A549 (cell line): ENCODE measurements at regions not wholly inside any gene's neighbourhood (a gene's known extent, or its start where the extent isn't known, plus 50 kb on each side); places are given as distances from the start of the nearest gene placed in this dataset.

Experiments
- ATAC-seq, 2 experiments: fragments of 200-7000 bp in 1 of 2; fragments of >200 bp in 1 of 2; cut with Nextera tagmentation in 1 of 2; cut with Tn5 transposase in 1 of 2; 3 replicates each; pipeline versions ENCODE4 v1.8.0 to v1.9.1; 2018 to 2020; ENCODE audit warnings: mild to moderate bottlenecking in 1 of 2, moderate library complexity in 1 of 2
- CTCF ChIA-PET: fragments of 300-600 bp; sonication (Branson Sonifier 250); formaldehyde crosslinking; extraction: SDS; loops from one replicate; lab custom pipeline; 2021; ENCODE audit warnings: antibody characterized with exemption, inconsistent platforms; lab: Yijun Ruan, JAX
- POLR2A ChIA-PET: fragments of 350-600 bp; formaldehyde crosslinking; extraction: SDS; loops from one replicate; lab custom pipeline; 2021; ENCODE audit warnings: antibody characterized with exemption, inconsistent platforms; lab: Yijun Ruan, JAX
- DNase-seq, 2 experiments: peaks; one replicate each; pipeline versions ENCODE4 v3.0.0 to v3.0.0-alpha.2; 2011 to 2016; ENCODE audit warnings: low read depth in 1 of 2, low spot score in 1 of 2
- FAIRE-seq: peaks from 2 replicates; lab custom pipeline; 2011; peaks lifted over from hg19 to GRCh38; lab: Jason Lieb, UNC
- H3K27ac ChIP-seq, 2 experiments: fragments of >200 bp; sonication (Bioruptor Twin); formaldehyde crosslinking; 3 replicates each; pipeline ENCODE4 v1.5.1; 2016 to 2017
- H3K4me1 ChIP-seq: fragments of >200 bp; sonication (Bioruptor Twin); formaldehyde crosslinking; 3 replicates; pipeline ENCODE4 v1.6.1; 2016
- H3K4me2 ChIP-seq: fragments of >200 bp; sonication (Bioruptor Twin); formaldehyde crosslinking; 3 replicates; pipeline ENCODE4 v1.6.1; 2016
- H3K4me3 ChIP-seq: fragments of >200 bp; sonication (Bioruptor Twin); formaldehyde crosslinking; 3 replicates; pipeline ENCODE4 v1.5.1; 2016
- H3K9me3 ChIP-seq: fragments of >200 bp; sonication (Bioruptor Twin); formaldehyde crosslinking; 3 replicates; pipeline ENCODE4 v1.6.1; 2016
- BCL3 ChIP-seq: fragments of >200 bp; sonication (Bioruptor Twin); formaldehyde crosslinking; IDR thresholded peaks from 3 replicates; pipeline ENCODE4 v1.6.1; 2016
- CBX2 ChIP-seq: fragments of 200-600 bp; sonication (generic); IDR thresholded peaks from 2 replicates; pipeline ENCODE4 v1.6.1; 2016; ENCODE audit warnings: low read depth, mild to moderate bottlenecking, borderline replicate concordance
- CHD2 ChIP-seq: fragments of 150-350 bp; IDR thresholded peaks from 2 replicates; pipeline ENCODE4 v1.6.1; 2014; ENCODE audit warnings: low read length; ENCODE audit not compliant: partially characterized antibody
- EHF ChIP-seq: fragments of 250-450 bp; sonication (Bioruptor Pico); IDR thresholded peaks from 2 replicates; pipeline ENCODE4 v1.5.0; 2020; ENCODE audit warnings: mild to moderate bottlenecking
- EHMT2 ChIP-seq: fragments of 200-600 bp; sonication (generic); IDR thresholded peaks from 2 replicates; pipeline ENCODE4 v1.6.1; 2016; ENCODE audit warnings: antibody characterized with exemption, low read depth, mild to moderate bottlenecking, moderate library complexity
- ELK1 ChIP-seq: fragments of 150-350 bp; IDR thresholded peaks from 2 replicates; pipeline ENCODE4 v1.6.1; 2014; ENCODE audit warnings: low read depth, mild to moderate bottlenecking, low read length
- EP300 ChIP-seq, 2 experiments: fragments of >200 bp; sonication (Bioruptor Twin); formaldehyde crosslinking; IDR thresholded peaks; 2 replicates in 1 of 2; 3 replicates in 1 of 2; pipeline ENCODE4 v1.6.1; 2016 to 2017
- ESRRA ChIP-seq: fragments of 150-350 bp; IDR thresholded peaks from 2 replicates; pipeline ENCODE4 v1.6.1; 2014; ENCODE audit warnings: mild to moderate bottlenecking, low read length, borderline replicate concordance
- FOSB ChIP-seq: fragments of 250-450 bp; sonication (Bioruptor Pico); IDR thresholded peaks from 2 replicates; pipeline ENCODE4 v1.5.0; 2020; ENCODE audit warnings: mild to moderate bottlenecking, moderate library complexity
- FOSL2 ChIP-seq, 2 experiments: fragments of 450-650 bp in 1 of 2; fragments of >200 bp in 1 of 2; sonication (Bioruptor Twin) in 1 of 2; formaldehyde crosslinking; IDR thresholded peaks; 2 replicates each; pipeline versions ENCODE4 v1.5.0 to v1.6.1; 2016 to 2020; ENCODE audit warnings: mild to moderate bottlenecking in 1 of 2, moderate library complexity in 1 of 2
- JUNB ChIP-seq: fragments of >200 bp; sonication (Bioruptor Twin); formaldehyde crosslinking; IDR thresholded peaks from 2 replicates; pipeline ENCODE4 v1.6.1; 2016
- MAFK ChIP-seq: fragments of 450-650 bp; IDR thresholded peaks from 2 replicates; pipeline ENCODE4 v1.6.1; 2014; ENCODE audit not compliant: partially characterized antibody
- MAX ChIP-seq: IDR thresholded peaks from 2 replicates; pipeline ENCODE4 v1.6.1; 2012
- NPAS2 ChIP-seq: fragments of 250-450 bp; sonication (Bioruptor Pico); IDR thresholded peaks from 2 replicates; pipeline ENCODE4 v1.8.0; 2022; ENCODE audit warnings: mild to moderate bottlenecking, moderate library complexity, borderline replicate concordance
- PHF8 ChIP-seq: fragments of 200-600 bp; sonication (generic); IDR thresholded peaks from 2 replicates; pipeline ENCODE4 v1.6.1; 2016; ENCODE audit warnings: low read depth, mild to moderate bottlenecking, antibody characterized with exemption, moderate library complexity, borderline replicate concordance
- POLR2A ChIP-seq: IDR thresholded peaks from 2 replicates; pipeline ENCODE4 v1.6.1; 2012; ENCODE audit warnings: mild to moderate bottlenecking, low read length
- SMC3 ChIP-seq: fragments of >200 bp; sonication (Bioruptor Twin); formaldehyde crosslinking; IDR thresholded peaks from 3 replicates; pipeline ENCODE4 v1.6.1; 2018; ENCODE audit warnings: inconsistent platforms
- USF2 ChIP-seq: fragments of 450-650 bp; IDR thresholded peaks from 2 replicates; pipeline ENCODE4 v1.6.1; 2014; ENCODE audit warnings: antibody characterized with exemption
- ZFP36 ChIP-seq: fragments of 450-650 bp; IDR thresholded peaks from 2 replicates; pipeline ENCODE4 v1.6.1; 2014; ENCODE audit warnings: borderline replicate concordance; ENCODE audit not compliant: partially characterized antibody
- WGBS: methylation state at CpG from one replicate; pipeline ENCODE4 v1.1.6; 2017; ENCODE audit errors: missing lambda C conversion rate; 5-methylcytosine and 5-hydroxymethylcytosine counted together

GRCh38 chr11:23166376-23166775 lies 306.1 kb upstream of the CCDC179 start (continued):
- TF ChIP-seq ZFP36 (no peak), FOSL2 (IDR thresholded peaks at IDR 0.05) (no peak), FOSL2 (CRISPR knock-in tag; IDR thresholded peaks at IDR 0.05) (no peak), USF2 (no peak), POLR2A (no peak)

GRCh38 chr11:23179609-23180008 lies 319.3 kb upstream of the CCDC179 start:
- TF ChIP-seq ESRRA (no peak), MAX (no peak), SMC3 (no peak), PHF8 (no peak), POLR2A (no peak), EHF (CRISPR knock-in tag) (no peak), ELK1 (no peak)
- TF ChIP-seq, all 56 proteins: peak for 0
- DNase-seq (no peak), ATAC-seq (no peak), FAIRE-seq (no peak)
- POLR2A ChIA-PET = no interaction called here
- no peak overlapping the region for H3K4me3 ChIP-seq
- H3K9me3 ChIP-seq = no peaks in the 10 kb centered on the region
- H3K27ac ChIP-seq = no peak overlapping the region
- WGBS = 5% methylated on average over 1 of the region's 1 CpG
- H3K4me2 ChIP-seq = no peak overlapping the region
- H3K4me1 ChIP-seq = no peaks in the 10 kb centered on the region
- CTCF ChIA-PET = no interaction called here

- CTCF ChIA-PET = no interaction called here
- no peaks in the 10 kb centered on the region for H3K4me1 ChIP-seq
- TF ChIP-seq CHD2 = no peak
- no peak for TF ChIP-seq FOSL2 (IDR thresholded peaks at IDR 0.05)
- no peak for TF ChIP-seq FOSL2 (CRISPR knock-in tag; IDR thresholded peaks at IDR 0.05)
- ATAC-seq (no peak), FAIRE-seq (no peak), DNase-seq (no peak)
- no peak overlapping the region for H3K27ac ChIP-seq
- H3K9me3 ChIP-seq = no peaks in the 10 kb centered on the region
- POLR2A ChIA-PET = no interaction called here
- 5% methylated on average over 4 of the region's 4 CpGs for WGBS
- no peak overlapping the region for H3K4me2 ChIP-seq
- H3K4me3 ChIP-seq = no peak overlapping the region
Observed at GRCh38 chr11:23181022-23181807, 320.9 kb upstream of the CCDC179 start.

- TF ChIP-seq MAX (no peak), EP300 (IDR thresholded peaks at IDR 0.05) (no peak), BCL3 (no peak), CBX2 (no peak), MAFK (no peak), EHMT2 (no peak), ESRRA (no peak), JUNB (no peak), NPAS2 (no peak), FOSB (CRISPR knock-in tag) (no peak)
- CTCF ChIA-PET = no interaction called here
- Histone ChIP-seq H3K4me1 (no peaks in the 10 kb centered on the region), H3K4me3 (no peak overlapping the region), H3K4me2 (no peak overlapping the region), H3K27ac (no peak overlapping the region), H3K9me3 (no peaks in the 10 kb centered on the region)
- DNase-seq (no peak), FAIRE-seq (no peak), ATAC-seq (no peak)
- POLR2A ChIA-PET = no interaction called here
- WGBS = 8% methylated on average over 3 of the region's 3 CpGs
Observed at GRCh38 chr11:23192256-23192655, 332.0 kb upstream of the CCDC179 start.
